DND-41 (cell line): ENCODE measurements at regions not wholly inside any gene's neighbourhood (a gene's known extent, or its start where the extent isn't known, plus 50 kb on each side); places are given as distances from the start of the nearest gene placed in this dataset.

Experiments used
- CTCF ChIP-seq: IDR thresholded peaks from 2 replicates; pipeline ENCODE4 v1.5.1; 2012; ENCODE audit warnings: borderline replicate concordance, low read length, moderate library complexity, mild to moderate bottlenecking; ENCODE audit not compliant: poor library complexity, severe bottlenecking; ENCODE audit errors: extremely low read depth
- EZH2 ChIP-seq: IDR thresholded peaks from 3 replicates; pipeline ENCODE4 v1.6.1; 2012; ENCODE audit warnings: borderline replicate concordance, low read depth, mild to moderate bottlenecking, moderate library complexity, low read length, inconsistent platforms; ENCODE audit not compliant: severe bottlenecking

GRCh38 chr11:21883354-21883753 is 309.5 kb upstream of the ANO5 start:
- TF ChIP-seq EZH2 (no peak), CTCF (no peak)
